ENCODE measurements at regions not wholly inside any gene's neighbourhood (a gene's known extent, or its start where the extent isn't known, plus 50 kb on each side); places are given as distances from the start of the nearest gene placed in this dataset.

- ChIA-PET CTCF (no interaction called here), POLR2A (no interaction called here)
- TF ChIP-seq ZNF747 (tag by site-specific recombination; IDR thresholded peaks at IDR 0.05) (no peak), EGR2 (tag by site-specific recombination; IDR thresholded peaks at IDR 0.05; ENCODE audit: low read depth) (no peak), ZNF658 (tag by site-specific recombination; IDR thresholded peaks at IDR 0.05) (no peak), SCRT1 (tag by site-specific recombination; IDR thresholded peaks at IDR 0.05; ENCODE audit: borderline replicate concordance) (no peak), ZNF561 (tag by site-specific recombination; IDR thresholded peaks at IDR 0.05; ENCODE audit: borderline replicate concordance) (no peak), KLF9 (tag by site-specific recombination; IDR thresholded peaks at IDR 0.05; ENCODE audit: low read depth) (no peak), ZNF501 (tag by site-specific recombination; IDR thresholded peaks at IDR 0.05) (no peak), ZNF202 (tag by site-specific recombination; IDR thresholded peaks at IDR 0.05; ENCODE audit: borderline replicate concordance) (no peak)
- TF ChIP-seq, protein P1, sequence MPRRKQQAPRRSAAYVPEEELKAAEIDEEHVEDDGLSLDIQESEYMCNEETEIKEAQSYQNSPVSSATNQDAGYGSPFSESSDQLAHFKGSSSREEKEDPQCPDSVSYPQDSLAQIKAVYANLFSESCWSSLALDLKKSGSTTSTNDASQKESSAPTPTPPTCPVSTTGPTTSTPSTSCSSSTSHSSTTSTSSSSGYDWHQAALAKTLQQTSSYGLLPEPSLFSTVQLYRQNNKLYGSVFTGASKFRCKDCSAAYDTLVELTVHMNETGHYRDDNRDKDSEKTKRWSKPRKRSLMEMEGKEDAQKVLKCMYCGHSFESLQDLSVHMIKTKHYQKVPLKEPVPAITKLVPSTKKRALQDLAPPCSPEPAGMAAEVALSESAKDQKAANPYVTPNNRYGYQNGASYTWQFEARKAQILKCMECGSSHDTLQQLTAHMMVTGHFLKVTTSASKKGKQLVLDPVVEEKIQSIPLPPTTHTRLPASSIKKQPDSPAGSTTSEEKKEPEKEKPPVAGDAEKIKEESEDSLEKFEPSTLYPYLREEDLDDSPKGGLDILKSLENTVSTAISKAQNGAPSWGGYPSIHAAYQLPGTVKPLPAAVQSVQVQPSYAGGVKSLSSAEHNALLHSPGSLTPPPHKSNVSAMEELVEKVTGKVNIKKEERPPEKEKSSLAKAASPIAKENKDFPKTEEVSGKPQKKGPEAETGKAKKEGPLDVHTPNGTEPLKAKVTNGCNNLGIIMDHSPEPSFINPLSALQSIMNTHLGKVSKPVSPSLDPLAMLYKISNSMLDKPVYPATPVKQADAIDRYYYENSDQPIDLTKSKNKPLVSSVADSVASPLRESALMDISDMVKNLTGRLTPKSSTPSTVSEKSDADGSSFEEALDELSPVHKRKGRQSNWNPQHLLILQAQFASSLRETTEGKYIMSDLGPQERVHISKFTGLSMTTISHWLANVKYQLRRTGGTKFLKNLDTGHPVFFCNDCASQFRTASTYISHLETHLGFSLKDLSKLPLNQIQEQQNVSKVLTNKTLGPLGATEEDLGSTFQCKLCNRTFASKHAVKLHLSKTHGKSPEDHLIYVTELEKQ (tag by site-specific recombination; IDR thresholded peaks at IDR 0.05; ENCODE audit: borderline replicate concordance): no peak
- TF ChIP-seq, protein P2, sequence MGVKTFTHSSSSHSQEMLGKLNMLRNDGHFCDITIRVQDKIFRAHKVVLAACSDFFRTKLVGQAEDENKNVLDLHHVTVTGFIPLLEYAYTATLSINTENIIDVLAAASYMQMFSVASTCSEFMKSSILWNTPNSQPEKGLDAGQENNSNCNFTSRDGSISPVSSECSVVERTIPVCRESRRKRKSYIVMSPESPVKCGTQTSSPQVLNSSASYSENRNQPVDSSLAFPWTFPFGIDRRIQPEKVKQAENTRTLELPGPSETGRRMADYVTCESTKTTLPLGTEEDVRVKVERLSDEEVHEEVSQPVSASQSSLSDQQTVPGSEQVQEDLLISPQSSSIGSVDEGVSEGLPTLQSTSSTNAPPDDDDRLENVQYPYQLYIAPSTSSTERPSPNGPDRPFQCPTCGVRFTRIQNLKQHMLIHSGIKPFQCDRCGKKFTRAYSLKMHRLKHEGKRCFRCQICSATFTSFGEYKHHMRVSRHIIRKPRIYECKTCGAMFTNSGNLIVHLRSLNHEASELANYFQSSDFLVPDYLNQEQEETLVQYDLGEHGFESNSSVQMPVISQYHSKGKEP (tag by site-specific recombination; IDR thresholded peaks at IDR 0.05): no peak
- TF ChIP-seq, protein P3, sequence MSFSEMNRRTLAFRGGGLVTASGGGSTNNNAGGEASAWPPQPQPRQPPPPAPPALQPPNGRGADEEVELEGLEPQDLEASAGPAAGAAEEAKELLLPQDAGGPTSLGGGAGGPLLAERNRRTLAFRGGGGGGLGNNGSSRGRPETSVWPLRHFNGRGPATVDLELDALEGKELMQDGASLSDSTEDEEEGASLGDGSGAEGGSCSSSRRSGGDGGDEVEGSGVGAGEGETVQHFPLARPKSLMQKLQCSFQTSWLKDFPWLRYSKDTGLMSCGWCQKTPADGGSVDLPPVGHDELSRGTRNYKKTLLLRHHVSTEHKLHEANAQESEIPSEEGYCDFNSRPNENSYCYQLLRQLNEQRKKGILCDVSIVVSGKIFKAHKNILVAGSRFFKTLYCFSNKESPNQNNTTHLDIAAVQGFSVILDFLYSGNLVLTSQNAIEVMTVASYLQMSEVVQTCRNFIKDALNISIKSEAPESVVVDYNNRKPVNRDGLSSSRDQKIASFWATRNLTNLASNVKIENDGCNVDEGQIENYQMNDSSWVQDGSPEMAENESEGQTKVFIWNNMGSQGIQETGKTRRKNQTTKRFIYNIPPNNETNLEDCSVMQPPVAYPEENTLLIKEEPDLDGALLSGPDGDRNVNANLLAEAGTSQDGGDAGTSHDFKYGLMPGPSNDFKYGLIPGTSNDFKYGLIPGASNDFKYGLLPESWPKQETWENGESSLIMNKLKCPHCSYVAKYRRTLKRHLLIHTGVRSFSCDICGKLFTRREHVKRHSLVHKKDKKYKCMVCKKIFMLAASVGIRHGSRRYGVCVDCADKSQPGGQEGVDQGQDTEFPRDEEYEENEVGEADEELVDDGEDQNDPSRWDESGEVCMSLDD (tag by site-specific recombination; IDR thresholded peaks at IDR 0.05): no peak
- H3K4me1 ChIP-seq (ENCODE audit: control insufficient read depth, insufficient read depth, low read length): no peaks in the 10 kb centered on the region
- no peaks in the 10 kb centered on the region for H3K36me3 ChIP-seq (ENCODE audit: control insufficient read depth in 2 of 2, insufficient read depth in 1 of 2, low read length in 2 of 2)
- no peaks in the 10 kb centered on the region for H3K9me3 ChIP-seq (ENCODE audit: control insufficient read depth, insufficient read depth, low read depth, low read length)
- no peak overlapping the region for H3K4me3 ChIP-seq (ENCODE audit: low read depth, low read length)
- H3K27ac ChIP-seq (ENCODE audit: extremely low read depth, low read depth, low read length): no peak overlapping the region
These were observed 155.4 kb upstream of the PARD3B start for GRCh38 chr2:204389856-204390255.

GRCh38 chr2:204395539-204395938 is 149.7 kb upstream of the PARD3B start:
- no peak overlapping the region for H3K4me3 ChIP-seq (ENCODE audit: low read depth, low read length)
- POLR2A ChIA-PET: no interaction called here
- no peaks in the 10 kb centered on the region for H3K9me3 ChIP-seq (ENCODE audit: control insufficient read depth, insufficient read depth, low read depth, low read length)
- TF ChIP-seq, protein P4, sequence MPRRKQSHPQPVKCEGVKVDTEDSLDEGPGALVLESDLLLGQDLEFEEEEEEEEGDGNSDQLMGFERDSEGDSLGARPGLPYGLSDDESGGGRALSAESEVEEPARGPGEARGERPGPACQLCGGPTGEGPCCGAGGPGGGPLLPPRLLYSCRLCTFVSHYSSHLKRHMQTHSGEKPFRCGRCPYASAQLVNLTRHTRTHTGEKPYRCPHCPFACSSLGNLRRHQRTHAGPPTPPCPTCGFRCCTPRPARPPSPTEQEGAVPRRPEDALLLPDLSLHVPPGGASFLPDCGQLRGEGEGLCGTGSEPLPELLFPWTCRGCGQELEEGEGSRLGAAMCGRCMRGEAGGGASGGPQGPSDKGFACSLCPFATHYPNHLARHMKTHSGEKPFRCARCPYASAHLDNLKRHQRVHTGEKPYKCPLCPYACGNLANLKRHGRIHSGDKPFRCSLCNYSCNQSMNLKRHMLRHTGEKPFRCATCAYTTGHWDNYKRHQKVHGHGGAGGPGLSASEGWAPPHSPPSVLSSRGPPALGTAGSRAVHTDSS (tag by site-specific recombination; IDR thresholded peaks at IDR 0.05): no peak
- TF ChIP-seq ZNF335 (tag by site-specific recombination; conservative IDR thresholded peaks at IDR 0.05) (no peak), KLF9 (tag by site-specific recombination; IDR thresholded peaks at IDR 0.05; ENCODE audit: low read depth) (no peak), BCL11A (tag by site-specific recombination; IDR thresholded peaks at IDR 0.05; ENCODE audit: low read depth) (no peak), ZNF585B (tag by site-specific recombination; IDR thresholded peaks at IDR 0.05) (no peak), ZNF501 (tag by site-specific recombination; IDR thresholded peaks at IDR 0.05) (no peak), ZSCAN4 (tag by site-specific recombination; IDR thresholded peaks at IDR 0.05) (no peak), GLIS2 (tag by site-specific recombination; IDR thresholded peaks at IDR 0.05) (no peak), ZNF544 (tag by site-specific recombination; IDR thresholded peaks at IDR 0.05) (no peak), ZNF704 (tag by site-specific recombination; IDR thresholded peaks at IDR 0.05) (no peak), PBX3 (CRISPR knock-in tag; IDR thresholded peaks at IDR 0.05) (no peak), BCL11B (tag by site-specific recombination; IDR thresholded peaks at IDR 0.05; ENCODE audit: low read depth) (no peak), ZNF174 (tag by site-specific recombination; IDR thresholded peaks at IDR 0.05) (no peak)

More at GRCh38 chr2:204395539-204395938, 149.7 kb upstream of the PARD3B start:
- Histone ChIP-seq H3K27ac (ENCODE audit: extremely low read depth, low read depth, low read length) (no peak overlapping the region), H3K4me1 (ENCODE audit: control insufficient read depth, insufficient read depth, low read length) (no peaks in the 10 kb centered on the region), H3K36me3 (ENCODE audit: control insufficient read depth in 2 of 2, insufficient read depth in 1 of 2, low read length in 2 of 2) (no peaks in the 10 kb centered on the region)
- CTCF ChIA-PET: interaction anchor here (1.2 kb wide), 1 partner anchor 15 kb away, joined by 3 read pairs; no protein-coding TSS in a partner anchor

All from HEK293 (cell line).